ENCODE measurements at regions not wholly inside any gene's neighbourhood (a gene's known extent, or its start where the extent isn't known, plus 50 kb on each side); places are given as distances from the start of the nearest gene placed in this dataset.

DNA sequence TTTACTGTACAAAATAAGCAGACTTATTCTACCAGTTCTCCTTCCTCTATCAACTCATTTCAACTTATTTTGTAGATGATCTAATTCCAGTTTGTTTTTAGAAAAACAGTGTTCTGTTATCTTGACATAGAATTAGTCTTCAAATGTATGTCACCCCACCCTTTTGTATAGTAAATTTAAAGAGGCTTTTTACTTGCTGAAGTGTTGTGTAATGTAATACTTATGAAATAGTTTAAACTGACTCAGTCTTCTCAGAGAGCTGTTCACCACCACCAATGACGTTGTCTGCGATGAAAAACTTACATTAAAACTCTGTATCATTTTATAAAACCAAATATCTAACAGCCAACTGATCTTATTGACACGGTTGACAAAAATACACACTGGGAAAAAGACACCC is 82.9 kb downstream of the RAP2B start:
- no peak for TF ChIP-seq POLR2A (IDR thresholded peaks at IDR 0.05)
- TF ChIP-seq, protein P1, sequence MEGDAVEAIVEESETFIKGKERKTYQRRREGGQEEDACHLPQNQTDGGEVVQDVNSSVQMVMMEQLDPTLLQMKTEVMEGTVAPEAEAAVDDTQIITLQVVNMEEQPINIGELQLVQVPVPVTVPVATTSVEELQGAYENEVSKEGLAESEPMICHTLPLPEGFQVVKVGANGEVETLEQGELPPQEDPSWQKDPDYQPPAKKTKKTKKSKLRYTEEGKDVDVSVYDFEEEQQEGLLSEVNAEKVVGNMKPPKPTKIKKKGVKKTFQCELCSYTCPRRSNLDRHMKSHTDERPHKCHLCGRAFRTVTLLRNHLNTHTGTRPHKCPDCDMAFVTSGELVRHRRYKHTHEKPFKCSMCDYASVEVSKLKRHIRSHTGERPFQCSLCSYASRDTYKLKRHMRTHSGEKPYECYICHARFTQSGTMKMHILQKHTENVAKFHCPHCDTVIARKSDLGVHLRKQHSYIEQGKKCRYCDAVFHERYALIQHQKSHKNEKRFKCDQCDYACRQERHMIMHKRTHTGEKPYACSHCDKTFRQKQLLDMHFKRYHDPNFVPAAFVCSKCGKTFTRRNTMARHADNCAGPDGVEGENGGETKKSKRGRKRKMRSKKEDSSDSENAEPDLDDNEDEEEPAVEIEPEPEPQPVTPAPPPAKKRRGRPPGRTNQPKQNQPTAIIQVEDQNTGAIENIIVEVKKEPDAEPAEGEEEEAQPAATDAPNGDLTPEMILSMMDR (IDR thresholded peaks at IDR 0.05), result no peak

Measured in breast epithelium (tissue), 3 donors.